Embryonic facial prominence (tissue), 1 donor: ENCODE measurements at regions not wholly inside any gene's neighbourhood (a gene's known extent, or its start where the extent isn't known, plus 50 kb on each side); places are given as distances from the start of the nearest gene placed in this dataset.
"Not testable (repeated sequence)": the region's sequence is repeated elsewhere in the genome, so short reads cannot be mapped to it uniquely, and the experiment has no call there.

Experiments
- DNase-seq: peaks from one replicate; pipeline ENCODE4 v3.0.0-alpha.2; 2016; ENCODE audit errors: extremely low spot score

DNA sequence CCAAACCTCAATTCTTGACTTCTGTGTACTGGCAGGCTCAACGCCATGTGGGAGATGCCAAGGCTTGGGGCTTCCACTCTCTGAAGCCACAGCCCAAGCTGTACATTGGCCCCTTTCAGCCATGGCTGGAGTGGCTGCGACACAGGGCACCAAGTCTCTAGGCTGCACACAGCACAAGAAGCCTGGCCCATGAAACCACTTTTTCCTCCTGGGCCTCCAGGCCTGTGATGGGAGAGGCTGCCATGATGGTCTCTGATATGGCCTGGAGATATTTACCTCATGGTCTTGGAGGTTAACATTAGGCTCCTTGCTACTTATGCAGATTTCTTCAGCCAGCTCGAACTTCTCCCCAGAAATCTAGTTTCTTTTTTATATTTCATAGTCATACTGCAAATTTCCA is 724.1 kb downstream of the RNF144A start:
- not testable (repeated sequence) for DNase-seq

DNA sequence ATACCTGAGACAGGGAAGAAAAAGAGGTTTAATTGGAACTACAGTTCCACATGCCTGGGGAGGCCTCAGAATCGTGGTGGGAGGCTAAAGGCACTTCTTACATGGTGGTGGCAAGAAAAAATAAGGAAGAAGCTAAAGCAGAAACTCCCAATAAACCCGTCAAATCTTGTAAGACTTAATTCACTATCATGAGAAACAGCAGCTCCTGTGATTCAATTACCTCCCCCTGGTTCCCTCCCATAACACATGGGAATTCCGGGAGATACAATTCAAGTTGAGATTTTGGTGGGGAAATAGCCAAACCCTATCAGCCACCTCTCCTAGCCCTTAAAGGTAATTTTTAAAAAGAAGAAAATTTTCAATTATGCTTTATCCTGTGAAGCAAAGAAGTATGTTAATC is 728.8 kb downstream of the RNF144A start:
- no peak for DNase-seq

DNA sequence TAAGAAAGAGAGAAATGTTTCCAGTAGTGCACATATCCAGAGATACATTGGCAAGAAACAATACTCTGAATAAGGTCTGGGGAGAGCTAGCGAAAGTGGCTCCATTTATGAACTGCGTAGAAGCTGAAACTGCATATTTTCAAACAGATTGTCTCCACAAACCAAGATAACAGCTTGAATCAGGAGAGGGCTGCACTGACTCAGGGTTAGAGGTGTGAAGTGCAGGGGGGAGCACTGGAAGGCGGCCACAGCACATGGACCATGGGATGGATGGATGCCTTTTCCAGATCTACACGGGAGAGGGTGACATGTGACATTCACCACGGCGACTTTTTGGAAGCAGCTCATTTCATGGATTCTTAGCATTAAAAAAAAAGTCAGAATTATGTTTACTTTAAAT is 729.4 kb downstream of the RNF144A start:
- DNase-seq: no peak

DNA sequence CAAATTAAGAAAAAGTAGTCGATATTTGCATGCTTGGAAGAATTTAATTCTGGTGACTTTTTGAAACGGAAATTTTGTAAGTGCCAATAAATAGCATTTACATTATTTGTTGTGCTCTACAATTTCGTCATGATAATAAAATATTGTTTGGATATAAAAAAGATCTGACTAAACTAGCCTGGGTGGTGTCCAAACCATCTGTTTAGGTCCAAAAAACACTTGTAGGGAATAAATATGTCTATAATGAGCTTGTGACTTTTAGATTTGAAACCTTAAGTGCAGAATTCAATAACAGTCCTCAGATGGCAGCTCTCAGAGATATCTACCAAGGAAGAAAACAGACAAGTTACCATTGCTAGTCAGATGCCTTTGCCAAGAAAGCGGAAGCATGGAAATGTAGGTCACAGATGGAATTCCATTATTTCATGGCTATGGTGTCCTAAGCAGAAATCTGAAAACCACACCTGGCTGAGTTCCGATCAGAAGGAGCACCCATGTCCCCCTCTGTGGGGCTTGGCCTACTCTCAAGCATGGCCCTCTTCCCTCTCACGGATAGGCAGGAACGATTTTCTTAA is 731.1 kb downstream of the RNF144A start:
- DNase-seq: no peak

DNA sequence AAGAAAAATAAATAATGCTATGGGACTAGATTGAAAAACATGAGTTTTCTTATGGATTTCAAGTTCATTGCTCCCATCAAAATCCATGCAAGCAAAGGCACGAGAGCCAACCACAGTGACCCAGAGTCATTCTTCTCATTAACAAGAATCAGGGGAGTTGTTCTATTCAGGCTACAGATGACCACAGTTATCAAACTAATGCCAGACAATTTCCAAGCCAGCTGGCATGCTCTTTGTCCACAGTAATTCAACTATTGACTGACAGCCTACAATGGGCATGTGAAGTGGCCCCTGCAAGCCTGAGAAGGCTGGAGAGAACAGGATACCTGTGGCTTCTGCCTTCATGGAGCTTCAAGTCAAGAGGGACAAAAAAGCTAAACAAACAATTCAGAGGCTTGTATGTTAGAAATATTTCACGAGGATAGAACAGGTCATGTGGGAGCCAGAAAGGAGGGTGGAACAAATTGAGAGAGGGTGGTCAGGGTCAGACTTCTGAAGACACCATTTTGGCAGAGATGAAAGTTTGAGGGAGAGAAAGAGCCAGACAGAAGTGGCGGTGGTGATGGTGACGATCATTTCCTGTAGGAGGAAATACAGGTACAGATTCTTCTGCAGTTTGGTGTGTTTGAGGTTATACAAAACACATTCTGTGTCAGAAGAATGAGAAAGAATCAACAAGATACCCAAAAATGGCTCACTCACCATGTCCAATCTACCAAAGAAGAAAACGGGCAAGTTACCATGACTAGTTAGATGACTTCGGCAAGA is 732.4 kb downstream of the RNF144A start:
- no peak for DNase-seq

DNA sequence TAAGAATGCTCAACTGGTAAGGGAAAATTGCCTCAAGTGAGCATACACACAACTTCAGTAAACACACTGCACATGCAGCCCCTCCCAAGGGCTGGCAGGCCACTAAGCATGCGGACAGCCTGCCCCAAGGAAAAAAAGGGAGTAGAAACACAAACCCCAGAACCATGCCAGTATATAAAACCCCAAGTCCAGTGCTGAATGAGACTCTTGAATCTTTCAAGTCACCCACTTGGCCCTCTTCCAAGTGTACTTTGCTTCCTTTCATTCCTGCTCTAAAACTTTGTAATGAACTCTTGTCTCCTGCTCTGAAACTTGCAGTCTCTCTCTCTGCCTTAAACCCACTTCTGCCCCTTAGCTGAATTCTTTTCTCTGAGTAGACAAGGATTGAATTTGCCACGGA is 736.4 kb downstream of the RNF144A start:
- no peak for DNase-seq

DNA sequence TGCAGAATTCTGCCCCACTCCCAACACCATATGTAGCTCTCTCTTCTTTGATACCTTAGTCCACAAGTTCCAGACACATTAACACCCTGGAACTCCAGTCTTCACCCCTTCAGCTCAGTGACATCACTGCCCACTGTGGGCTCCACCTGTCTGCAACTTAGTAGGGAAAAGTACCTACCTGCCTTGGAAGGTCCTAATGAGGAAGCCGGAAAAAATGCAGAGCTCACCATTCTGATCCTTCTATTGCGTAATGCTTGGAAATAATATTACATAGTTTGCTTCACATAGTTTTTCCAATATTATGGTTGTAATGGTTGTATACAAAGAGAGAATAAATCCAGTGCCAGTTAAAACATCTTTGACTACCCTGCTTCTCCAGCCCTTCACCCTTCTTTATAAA is 738.4 kb downstream of the RNF144A start:
- DNase-seq: no peak

DNA sequence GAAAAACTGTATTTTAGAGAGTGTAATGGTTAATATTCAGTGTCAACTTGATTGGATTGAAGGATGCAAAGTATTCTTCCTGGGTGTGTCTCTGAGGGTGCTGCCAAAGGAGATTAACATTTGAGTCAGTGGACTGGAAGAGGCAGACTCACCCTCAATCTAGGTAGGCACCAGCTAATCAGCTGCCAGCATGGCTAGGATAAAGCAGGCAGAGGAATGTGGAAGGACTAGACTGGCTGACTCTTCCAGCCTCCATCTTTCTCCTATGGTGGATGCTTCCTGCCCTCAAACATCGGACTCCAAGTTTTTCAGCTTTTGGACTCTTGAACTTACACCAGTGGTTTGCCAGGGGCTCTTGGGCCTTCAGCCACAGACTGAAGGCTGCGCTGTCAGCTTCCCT is 740.3 kb downstream of the RNF144A start:
- DNase-seq: not testable (repeated sequence)

DNA sequence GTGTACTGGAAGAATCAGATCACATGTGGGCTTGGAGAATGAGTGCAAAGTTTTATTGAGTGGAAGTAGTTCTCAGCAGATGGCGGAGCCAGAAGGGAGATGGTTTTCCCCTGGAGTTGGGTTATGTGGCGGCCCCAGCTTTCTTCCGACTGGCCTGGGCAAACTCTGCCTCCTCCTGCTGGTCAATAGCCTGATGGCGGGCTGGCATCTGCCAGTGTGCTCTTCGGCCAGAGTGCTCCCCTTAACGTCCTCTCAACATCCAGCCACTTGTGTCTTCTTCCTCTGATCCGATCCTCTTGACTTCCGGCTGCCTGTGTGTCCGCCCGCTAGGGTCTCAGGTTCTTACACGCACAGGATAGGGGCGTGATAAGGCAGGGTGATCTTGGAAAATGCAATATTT is 741.3 kb downstream of the RNF144A start:
- no peak for DNase-seq

DNA sequence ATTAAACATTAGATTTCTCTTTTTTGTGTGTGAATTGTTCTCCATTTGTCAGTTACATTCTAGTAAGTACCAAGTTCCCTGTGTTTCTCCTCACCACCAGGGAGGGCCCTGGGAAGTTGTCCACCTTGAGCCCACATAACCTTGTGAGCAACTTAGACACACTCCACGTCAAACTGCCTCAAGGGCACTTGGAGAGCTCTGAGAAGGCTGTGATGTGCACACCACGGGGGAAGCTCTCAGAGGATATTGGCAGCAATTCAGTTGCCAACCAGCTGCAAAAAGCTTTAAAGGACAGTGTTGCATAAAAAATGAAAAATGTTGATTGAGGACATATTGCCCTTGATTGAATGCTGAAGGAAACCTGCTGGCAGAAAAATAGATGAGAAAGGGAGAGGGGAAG is 743.6 kb downstream of the RNF144A start:
- no peak for DNase-seq

DNA sequence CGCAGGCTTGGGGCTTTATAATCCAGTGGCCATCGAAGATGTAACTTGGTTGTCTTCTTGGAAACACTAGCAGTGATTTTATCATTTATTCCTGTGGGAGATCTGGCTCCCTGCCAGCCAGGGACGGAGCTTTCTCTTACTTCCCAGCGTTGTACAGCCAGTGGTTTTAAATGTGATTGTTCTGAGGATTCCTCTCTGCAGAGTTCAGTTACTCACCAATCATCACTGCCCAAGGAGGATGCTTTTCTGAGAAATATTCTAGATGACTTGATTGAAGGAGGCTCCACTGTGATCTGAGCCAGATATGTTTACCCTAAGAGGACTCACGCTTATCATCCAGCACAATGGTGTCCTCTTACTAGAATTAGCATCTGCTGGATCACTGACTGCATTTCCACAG is 744.3 kb downstream of the RNF144A start:
- DNase-seq: no peak

DNA sequence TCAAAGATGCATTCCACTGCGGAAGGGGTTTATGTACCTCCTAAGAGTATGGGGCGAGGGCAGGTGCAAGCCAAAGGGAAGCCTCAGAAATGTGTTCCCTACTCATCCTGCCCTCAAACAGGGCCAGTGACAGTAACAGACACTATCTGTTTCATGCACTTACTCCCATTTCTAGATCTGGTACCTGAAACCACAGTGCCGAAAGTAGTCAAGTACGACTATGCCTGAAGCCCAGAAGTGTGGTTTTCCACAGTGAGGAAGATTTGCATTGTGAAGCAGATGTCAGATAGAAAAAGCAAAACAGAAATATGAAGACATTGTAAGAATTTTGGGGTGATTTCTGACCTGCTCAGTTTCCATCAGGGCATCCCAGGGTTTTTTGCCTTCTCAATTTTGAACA is 748.7 kb downstream of the RNF144A start:
- no peak for DNase-seq

DNA sequence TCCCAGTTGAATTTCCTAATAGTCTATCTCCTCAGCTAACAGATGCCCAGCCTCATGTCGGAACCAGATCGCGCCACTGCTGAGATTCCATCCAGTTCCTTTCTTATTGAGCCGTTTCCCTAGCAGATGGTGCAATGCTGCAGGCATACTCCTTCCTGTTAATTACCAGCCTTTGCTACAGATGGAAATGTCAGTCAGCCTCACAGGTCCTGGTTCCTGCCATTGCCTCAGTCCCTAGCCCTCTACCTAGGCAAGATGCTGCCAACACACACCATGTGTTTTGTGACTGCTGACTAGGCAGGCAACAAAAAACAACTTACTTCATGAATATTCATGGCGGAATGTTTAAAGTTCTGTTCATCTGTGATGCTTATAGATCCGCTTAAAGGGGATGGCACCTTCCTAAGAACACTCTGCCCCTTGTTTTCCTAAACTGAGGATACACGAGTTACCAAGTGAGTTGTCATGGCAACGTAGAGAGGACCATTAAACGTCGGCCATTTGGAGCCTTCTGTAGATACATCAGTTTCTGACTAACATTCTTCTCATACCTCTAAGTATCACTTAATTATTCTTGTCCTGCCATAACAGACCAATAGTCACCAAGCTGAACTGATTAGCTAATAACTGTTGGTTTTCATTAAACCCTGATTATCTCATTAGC is 749.5 kb downstream of the RNF144A start:
- no peak for DNase-seq

DNA sequence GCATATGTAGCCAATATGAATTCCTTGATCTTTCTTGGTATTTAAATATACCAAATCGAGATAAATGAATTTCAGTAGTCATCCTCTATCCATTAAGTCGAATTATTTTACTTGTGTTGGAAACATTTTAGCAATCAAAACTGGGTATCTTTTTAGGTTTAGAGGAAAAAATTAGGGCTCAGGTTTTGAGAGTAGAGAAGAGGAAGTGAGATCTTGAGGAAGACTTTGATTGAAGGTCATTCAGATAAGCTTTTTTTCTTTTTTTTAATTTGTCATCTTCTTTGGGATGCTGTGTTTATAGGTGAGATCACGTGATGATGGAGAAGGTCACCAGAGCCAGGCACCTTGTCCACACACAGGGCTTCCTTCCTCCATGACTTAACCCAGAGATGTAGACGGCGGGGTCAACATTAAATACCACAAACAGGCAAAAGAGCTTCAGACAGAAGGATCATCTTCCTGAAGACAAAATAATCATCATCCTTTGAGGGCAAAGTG is 750.1 kb downstream of the RNF144A start:
- no peak for DNase-seq

DNA sequence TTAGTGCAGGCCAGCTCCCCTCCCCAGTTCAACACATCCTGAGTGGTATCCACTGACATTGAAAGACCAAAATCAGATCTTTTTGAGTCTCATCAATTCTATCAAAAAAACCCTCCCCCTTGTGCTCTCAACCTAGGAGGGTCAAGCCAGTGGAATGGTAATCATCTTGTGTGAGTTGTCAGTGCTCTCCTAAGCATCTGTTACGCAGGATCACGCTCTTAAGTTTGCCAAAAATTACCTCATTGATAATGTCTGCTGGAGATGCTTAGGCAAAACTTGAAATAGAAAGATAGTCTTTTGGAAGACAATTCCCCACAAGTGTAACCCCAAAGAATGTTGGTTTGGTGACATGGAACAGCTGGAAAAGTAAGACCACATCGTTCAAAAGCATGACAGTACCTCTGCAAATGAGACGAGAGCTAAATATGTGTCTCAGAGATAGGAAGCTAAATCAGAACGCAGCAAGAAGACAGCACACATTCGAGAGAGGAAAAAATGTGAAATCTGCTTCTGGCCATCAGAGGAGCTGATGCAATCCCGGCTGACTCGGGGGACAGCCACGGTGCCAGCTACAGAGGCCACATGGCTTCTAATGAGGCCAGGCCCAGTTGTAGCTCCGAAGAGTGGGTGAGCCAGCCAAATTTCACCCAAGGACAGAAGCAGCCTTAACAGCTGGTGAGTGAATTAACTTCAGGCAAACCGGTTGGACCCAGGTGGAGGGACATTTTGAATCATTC is 753.9 kb downstream of the RNF144A start:
- no peak for DNase-seq

DNA sequence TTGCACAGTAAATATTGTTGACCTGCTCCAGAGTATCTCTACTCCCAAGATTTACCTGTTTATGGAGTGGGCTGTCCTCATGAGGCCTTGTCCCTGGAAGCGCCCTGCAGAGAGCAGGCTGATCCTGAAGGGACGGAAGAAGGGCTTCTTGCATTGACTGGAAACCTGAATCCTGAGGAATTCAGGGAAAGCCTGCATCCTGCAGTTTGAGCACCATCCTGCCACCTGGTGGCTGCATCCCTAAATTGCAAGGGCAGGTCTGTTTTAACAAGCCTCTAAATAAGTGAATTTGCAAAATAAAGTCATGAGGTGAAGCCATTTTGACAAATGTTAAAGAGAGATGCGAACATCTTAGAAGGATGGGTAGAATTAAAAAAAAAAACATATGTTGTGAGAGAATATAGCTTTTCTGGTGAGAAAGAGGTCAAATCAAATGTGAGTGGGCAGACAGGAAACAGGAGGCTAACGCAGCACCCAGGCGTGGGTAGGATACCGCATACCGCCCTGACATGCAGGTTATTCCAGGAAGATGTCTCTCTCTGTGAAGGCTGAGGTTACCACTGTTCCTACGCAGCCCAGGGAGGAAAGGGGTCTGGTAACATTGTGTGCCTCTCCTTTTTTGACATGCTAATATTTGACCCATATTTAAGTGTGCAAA is 754.9 kb downstream of the RNF144A start:
- DNase-seq: no peak

DNA sequence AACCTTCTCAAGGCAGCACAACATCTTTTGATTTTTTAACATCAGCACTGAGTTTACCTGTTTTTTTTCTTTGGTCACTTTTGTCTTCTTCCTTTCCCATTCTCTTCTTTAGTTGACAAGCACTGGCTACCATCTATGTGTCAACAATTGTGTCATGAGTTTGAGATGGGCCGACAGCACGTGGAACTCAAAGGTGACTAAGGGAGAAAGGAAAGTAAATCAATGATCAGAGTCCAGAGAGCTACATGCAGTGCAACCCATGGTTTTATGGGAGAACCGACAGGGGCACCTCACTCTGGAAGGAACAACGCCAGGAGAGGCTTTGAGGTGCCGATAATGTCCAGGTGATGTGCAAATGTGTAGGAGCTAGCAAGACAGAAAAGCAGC is 755.5 kb downstream of the RNF144A start:
- DNase-seq: no peak

DNA sequence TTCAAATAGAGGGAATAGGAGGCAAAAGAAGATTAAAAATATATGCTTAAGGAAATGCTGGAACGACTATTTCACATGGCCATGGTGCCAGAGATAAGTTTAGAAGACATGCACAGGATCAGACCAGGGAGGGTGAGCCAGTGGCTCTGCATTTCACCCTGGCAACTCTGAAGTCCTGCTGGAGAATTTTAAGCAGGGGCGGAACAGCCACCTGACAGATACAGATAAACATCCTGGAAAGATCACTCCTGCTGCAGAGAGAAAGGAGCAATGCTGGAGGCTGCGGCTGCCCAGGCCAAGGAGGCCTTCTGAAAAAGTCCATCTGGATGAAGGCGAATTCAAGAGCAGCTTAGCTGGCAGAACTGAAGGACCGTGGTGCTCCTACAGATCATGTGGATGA is 755.9 kb downstream of the RNF144A start:
- DNase-seq: no peak

DNA sequence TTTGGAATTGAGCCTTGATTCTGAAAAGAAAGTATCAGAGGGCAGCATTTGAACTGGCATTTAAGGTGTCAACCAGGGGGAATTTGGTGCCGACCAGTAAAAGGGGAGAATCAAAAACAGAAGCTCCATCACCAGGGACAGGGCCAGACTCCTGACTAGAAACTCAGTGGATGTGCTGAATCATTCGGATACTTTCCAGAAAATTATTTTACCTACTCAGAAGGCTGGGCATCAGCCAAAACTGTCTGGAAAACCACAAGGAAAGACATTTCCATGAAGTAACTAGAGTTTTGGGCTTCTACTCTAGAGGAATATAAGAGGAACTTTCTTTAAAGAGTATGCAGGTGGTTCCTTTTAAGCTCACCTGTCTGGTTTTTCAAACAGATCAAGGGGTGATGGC is 756.6 kb downstream of the RNF144A start:
- no peak for DNase-seq

DNA sequence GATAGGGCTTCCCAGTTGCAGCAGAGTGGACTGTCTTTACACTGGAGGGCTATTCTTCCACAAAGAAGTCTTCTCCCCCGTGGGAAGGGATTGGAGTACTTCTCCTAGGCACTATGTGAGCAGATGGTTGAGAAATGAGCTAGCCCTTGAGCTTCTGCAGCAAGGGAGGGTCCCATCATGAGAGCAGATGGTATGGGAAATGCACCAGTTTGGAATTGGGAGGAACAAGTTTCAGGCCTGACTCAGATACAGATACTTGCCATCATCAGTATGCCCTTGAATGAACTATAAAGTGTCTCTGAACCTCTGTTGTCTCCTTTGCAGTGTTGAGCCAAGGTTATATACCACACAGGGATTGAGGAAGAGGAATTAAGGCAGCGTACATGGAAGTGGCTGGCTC is 757.4 kb downstream of the RNF144A start:
- DNase-seq: no peak

DNA sequence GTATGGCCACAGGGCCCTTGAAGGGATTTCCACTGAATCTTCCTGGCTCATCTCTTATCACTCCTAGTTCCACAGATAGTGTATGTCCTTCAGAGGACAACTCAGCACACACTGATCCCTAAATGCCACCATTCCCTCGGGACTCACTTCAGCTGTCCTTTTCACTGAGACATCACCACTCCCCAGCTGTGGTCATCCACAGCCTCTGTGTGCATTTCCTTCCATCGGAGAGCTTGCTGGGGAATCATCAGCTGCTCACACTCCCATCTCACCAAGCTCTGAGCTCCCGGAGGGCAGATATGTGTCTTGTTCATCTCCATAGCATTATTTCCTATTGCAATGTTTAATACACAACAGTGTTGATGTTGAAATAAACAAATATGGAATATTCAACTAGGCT is 759.5 kb downstream of the RNF144A start:
- DNase-seq: no peak

DNA sequence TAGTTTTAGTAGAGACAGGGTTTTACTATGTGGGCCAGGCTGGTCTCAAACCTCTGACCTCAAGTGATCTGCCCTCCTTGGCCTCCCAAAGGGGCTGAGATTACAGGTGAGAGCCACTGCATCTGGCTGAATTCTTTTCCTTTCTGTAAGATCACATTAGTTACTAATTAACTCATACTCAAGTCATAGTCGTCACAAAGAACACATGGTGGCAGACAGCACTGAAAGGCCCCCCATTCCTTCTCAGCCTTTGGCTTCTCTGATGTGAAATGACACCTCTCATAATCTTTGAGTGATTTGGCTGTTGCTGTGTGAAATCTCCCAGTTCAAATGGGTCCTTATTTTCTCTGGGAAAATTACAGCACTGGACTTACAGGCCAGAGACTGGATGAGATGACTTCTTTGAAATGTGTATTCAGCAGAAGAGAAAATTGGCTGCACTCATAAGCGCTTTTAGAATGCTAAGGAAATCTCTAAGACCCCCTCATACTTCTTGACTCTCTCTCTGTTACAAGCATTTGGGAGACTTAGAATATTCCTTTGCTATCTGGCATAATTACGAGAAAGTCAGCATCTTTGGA is 764.8 kb downstream of the RNF144A start:
- DNase-seq: no peak
